Sigmoid colon (tissue), 4 donors: ENCODE measurements at regions not wholly inside any gene's neighbourhood (a gene's known extent, or its start where the extent isn't known, plus 50 kb on each side); places are given as distances from the start of the nearest gene placed in this dataset.
A peak's percentile ranks its signal among the peaks of the same experiment; 100 is the strongest.

ENCODE experiments used
- CTCF ChIP-seq, 4 experiments: fragments of 450-650 bp in 3 of 4; fragments of 200-600 bp in 1 of 4; IDR thresholded peaks; one replicate each; pipeline ENCODE4 v1.5.1; 2016 to 2019; ENCODE audit warnings: antibody characterized with exemption in 4 of 4, mild to moderate bottlenecking in 3 of 4, moderate library complexity in 2 of 4
- POLR2A ChIP-seq, 2 donors: fragments of 450-650 bp; IDR thresholded peaks; one replicate each; pipeline ENCODE4 v1.6.1; 2016; ENCODE audit warnings: antibody characterized with exemption in 2 of 2, mild to moderate bottlenecking in 2 of 2, moderate library complexity in 2 of 2
- POLR2AphosphoS5 ChIP-seq, 4 donors: sonication (generic); formaldehyde crosslinking; IDR thresholded peaks; one replicate each; pipeline ENCODE4 v1.6.1; 2017; ENCODE audit warnings: antibody characterized with exemption in 4 of 4

GRCh38 chrX:37509349-37509748 lies 62.1 kb upstream of the LANCL3 start:
- TF ChIP-seq POLR2A (IDR thresholded peaks at IDR 0.05) (no peak), CTCF (IDR thresholded peaks at IDR 0.05) (peak in 2 of 4 experiments; percentile 12 to 38), POLR2AphosphoS5 (IDR thresholded peaks at IDR 0.05) (no peak)
